Tibial nerve (tissue), 4 donors: ENCODE measurements at regions not wholly inside any gene's neighbourhood (a gene's known extent, or its start where the extent isn't known, plus 50 kb on each side); places are given as distances from the start of the nearest gene placed in this dataset.

Source experiments
- DNase-seq, 2 donors: peaks; one replicate each; pipeline ENCODE4 v3.0.0-alpha.2; 2019; ENCODE audit warnings: low spot score in 2 of 2
- H3K27ac ChIP-seq, 4 donors: fragments of 200-600 bp; sonication (generic) in 3 of 4; one replicate each; pipeline ENCODE4 v1.5.1; 2017 to 2019; ENCODE audit warnings: mild to moderate bottlenecking in 1 of 4
- H3K27me3 ChIP-seq, 2 donors: fragments of 200-600 bp; sonication (generic) in 1 of 2; one replicate each; pipeline versions ENCODE4 v1.5.1 to v1.6.0; 2017 to 2019
- H3K36me3 ChIP-seq, 3 donors: fragments of 200-600 bp; sonication (generic); one replicate each; pipeline ENCODE4 v1.5.1; 2018 to 2019
- H3K4me1 ChIP-seq, 4 donors: fragments of 200-600 bp; sonication (generic) in 3 of 4; one replicate each; pipeline ENCODE4 v1.5.1; 2017 to 2019
- H3K4me3 ChIP-seq, 4 donors: fragments of 200-600 bp; sonication (generic) in 3 of 4; one replicate each; pipeline ENCODE4 v1.5.1; 2017 to 2019; ENCODE audit warnings: mild to moderate bottlenecking in 1 of 4, moderate library complexity in 1 of 4
- H3K9me3 ChIP-seq, 4 donors: fragments of 200-600 bp; sonication (generic) in 3 of 4; one replicate each; pipeline ENCODE4 v1.5.1; 2017 to 2019
- CTCF ChIP-seq, 5 experiments: fragments of 200-600 bp in 3 of 5; fragments of 450-650 bp in 2 of 5; sonication (generic) in 3 of 5; IDR thresholded peaks; one replicate each; pipeline ENCODE4 v1.5.1; 2016 to 2019; ENCODE audit warnings: antibody characterized with exemption in 5 of 5, mild to moderate bottlenecking in 3 of 5, moderate library complexity in 2 of 5
- EP300 ChIP-seq, 2 donors: sonication (generic); formaldehyde crosslinking; IDR thresholded peaks; one replicate each; pipeline ENCODE4 v1.6.1; 2017; ENCODE audit warnings: antibody characterized with exemption in 2 of 2, mild to moderate bottlenecking in 1 of 2
- POLR2A ChIP-seq, 2 donors: fragments of 450-650 bp; IDR thresholded peaks; one replicate each; pipeline ENCODE4 v1.6.1; 2017; ENCODE audit warnings: antibody characterized with exemption in 2 of 2, mild to moderate bottlenecking in 2 of 2, moderate library complexity in 2 of 2
- WGBS, 2 donors: methylation state at CpG; one replicate each; pipeline ENCODE4 v1.1.5; 2018; 5-methylcytosine and 5-hydroxymethylcytosine counted together

- no peak overlapping the region for H3K27ac ChIP-seq
- no peaks in the 10 kb centered on the region for H3K9me3 ChIP-seq
- DNase-seq: no peak
- H3K36me3 ChIP-seq: no peaks in the 10 kb centered on the region
- H3K4me3 ChIP-seq: no peak overlapping the region
- WGBS, 2 donors: 80 to 95% methylated on average over 3 of the region's 3 CpGs
- TF ChIP-seq POLR2A (IDR thresholded peaks at IDR 0.05): no peak
- TF ChIP-seq EP300 (IDR thresholded peaks at IDR 0.05): no peak
- no peak for TF ChIP-seq CTCF (IDR thresholded peaks at IDR 0.05)
- H3K27me3 ChIP-seq: no peaks in the 10 kb centered on the region
- H3K4me1 ChIP-seq: no peaks in the 10 kb centered on the region
Measured at GRCh38 chr11:24060125-24060524, 436.7 kb upstream of the LUZP2 start.

DNA sequence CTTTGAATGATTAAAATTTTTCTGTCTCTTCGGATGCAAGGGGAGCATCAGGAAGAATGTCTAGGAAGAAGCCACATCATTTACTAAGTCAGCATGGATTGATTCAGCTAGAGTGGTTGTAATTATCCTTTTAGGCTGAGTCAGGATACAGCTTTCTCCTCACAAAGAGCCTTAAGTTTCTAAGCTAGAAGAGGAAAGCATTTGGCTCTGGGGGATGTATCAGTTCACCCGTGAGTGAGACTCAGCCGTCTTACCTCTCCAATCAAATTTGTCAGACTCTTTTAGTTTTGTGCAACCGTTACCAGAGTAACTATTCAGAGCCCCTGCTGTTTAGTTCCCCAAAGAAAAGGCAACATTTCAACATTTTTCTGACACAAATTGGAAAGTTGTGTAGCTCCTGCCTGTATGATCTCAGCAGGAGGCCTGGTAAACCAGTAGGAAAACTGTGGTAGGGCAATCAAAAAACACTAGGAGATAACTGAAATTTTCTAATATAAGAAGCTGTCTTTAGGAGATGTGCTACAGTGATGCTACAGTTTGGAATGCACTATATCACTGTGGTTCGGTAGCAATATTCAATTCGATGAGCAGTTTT, 432.4 kb upstream of the LUZP2 start:
- DNase-seq: no peak
- WGBS, 2 donors: 66% methylated on average over 6 of the region's 6 CpGs
- H3K36me3 ChIP-seq: no peaks in the 10 kb centered on the region
- H3K27ac ChIP-seq: no peak overlapping the region
- H3K27me3 ChIP-seq: no peaks in the 10 kb centered on the region
- no peak overlapping the region for H3K4me3 ChIP-seq
- no peak for TF ChIP-seq CTCF (IDR thresholded peaks at IDR 0.05)
- TF ChIP-seq POLR2A (IDR thresholded peaks at IDR 0.05): no peak
- TF ChIP-seq EP300 (IDR thresholded peaks at IDR 0.05): no peak
- no peaks in the 10 kb centered on the region for H3K9me3 ChIP-seq
- H3K4me1 ChIP-seq: no peaks in the 10 kb centered on the region

DNA sequence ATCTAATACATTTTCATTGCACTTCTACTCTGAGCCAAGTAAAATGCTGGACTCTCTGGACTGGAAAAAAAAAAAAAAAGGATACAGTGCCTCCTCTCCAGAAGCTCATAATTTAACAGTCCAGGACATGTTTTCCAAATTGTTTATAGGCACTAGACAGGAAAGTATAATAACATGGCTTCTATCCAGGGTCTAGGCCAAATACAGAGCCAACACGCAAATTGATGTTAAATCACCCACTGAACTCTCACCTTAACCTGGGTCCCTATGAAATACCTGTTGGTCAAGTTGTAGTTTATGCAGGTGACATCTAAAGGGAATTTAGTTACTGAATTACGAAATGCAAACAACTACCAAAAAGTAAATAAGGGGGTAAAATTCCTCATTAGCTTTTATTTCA, 428.7 kb upstream of the LUZP2 start:
- no peaks in the 10 kb centered on the region for H3K27me3 ChIP-seq
- no peak overlapping the region for H3K27ac ChIP-seq
- no peaks in the 10 kb centered on the region for H3K36me3 ChIP-seq
- H3K4me3 ChIP-seq: no peak overlapping the region
- DNase-seq: no peak
- no peaks in the 10 kb centered on the region for H3K9me3 ChIP-seq
- WGBS, 2 donors: 84 to 90% methylated on average over 2 of the region's 2 CpGs
- no peaks in the 10 kb centered on the region for H3K4me1 ChIP-seq
- TF ChIP-seq EP300 (IDR thresholded peaks at IDR 0.05): no peak
- TF ChIP-seq POLR2A (IDR thresholded peaks at IDR 0.05): no peak
- no peak for TF ChIP-seq CTCF (IDR thresholded peaks at IDR 0.05)

DNA sequence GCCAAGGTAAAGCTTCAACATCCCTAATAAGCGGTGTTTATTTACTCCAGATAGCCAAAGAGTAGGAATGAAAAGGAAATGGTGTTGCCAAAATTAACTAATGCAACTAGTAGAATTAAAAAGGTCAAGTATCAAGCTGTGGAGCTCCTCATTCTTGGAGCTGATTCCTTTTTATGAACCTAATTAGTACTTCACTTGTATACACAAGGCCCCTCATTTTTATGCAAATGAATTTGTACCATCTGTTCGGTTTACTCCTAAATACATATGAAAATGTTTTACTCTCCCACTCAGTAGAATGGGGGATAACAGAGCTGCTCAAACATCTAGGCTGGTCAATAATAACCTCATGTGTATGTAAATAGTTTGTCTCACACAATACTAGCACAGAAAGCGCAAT, 426.4 kb upstream of the LUZP2 start:
- Histone ChIP-seq H3K27ac (no peak overlapping the region), H3K9me3 (no peaks in the 10 kb centered on the region), H3K4me1 (no peaks in the 10 kb centered on the region), H3K4me3 (no peak overlapping the region), H3K27me3 (no peaks in the 10 kb centered on the region), H3K36me3 (no peaks in the 10 kb centered on the region)
- TF ChIP-seq POLR2A (IDR thresholded peaks at IDR 0.05) (no peak), EP300 (IDR thresholded peaks at IDR 0.05) (no peak), CTCF (IDR thresholded peaks at IDR 0.05) (no peak)
- DNase-seq: no peak
- whole genome bisulfite sequencing, 2 donors: 81 to 84% methylated on average over 3 of the region's 3 CpGs

DNA sequence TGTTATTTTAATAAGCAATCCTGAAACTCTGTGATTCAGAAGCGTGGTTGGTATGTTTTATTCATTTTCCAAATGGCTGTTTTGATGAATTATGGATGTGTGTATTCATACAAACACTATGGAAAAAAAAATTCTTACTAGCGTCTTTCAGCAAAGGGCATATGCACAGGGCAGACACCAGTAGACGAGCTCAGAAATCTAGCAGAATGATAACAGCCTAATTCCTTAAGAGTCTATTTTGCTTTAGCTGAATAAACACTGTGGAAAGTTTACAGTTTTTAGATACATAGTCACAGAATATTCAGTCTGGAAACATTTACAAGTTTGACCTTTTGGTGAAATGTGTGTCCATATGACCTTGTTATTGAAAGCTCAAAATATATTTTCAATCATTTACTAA, 418.8 kb upstream of the LUZP2 start:
- Histone ChIP-seq H3K36me3 (no peaks in the 10 kb centered on the region), H3K27me3 (no peaks in the 10 kb centered on the region), H3K4me3 (no peak overlapping the region), H3K9me3 (no peaks in the 10 kb centered on the region), H3K27ac (no peak overlapping the region), H3K4me1 (no peaks in the 10 kb centered on the region)
- no peak for TF ChIP-seq CTCF (IDR thresholded peaks at IDR 0.05)
- TF ChIP-seq EP300 (IDR thresholded peaks at IDR 0.05): no peak
- TF ChIP-seq POLR2A (IDR thresholded peaks at IDR 0.05): no peak
- 33 to 35% methylated on average over 3 of the region's 3 CpGs for WGBS, 2 donors
- DNase-seq: no peak
